Esophagus muscularis mucosa (tissue), 4 donors: ENCODE measurements at regions not wholly inside any gene's neighbourhood (a gene's known extent, or its start where the extent isn't known, plus 50 kb on each side); places are given as distances from the start of the nearest gene placed in this dataset.

ENCODE experiments used
- DNase-seq: peaks from one replicate; pipeline ENCODE4 v3.0.0-alpha.2; 2017; ENCODE audit errors: extremely low spot score
- H3K27ac ChIP-seq, 4 donors: fragments of 200-600 bp; sonication (generic); replicated peaks in 1 of 4; 1 replicate in 3 of 4; 2 replicates in 1 of 4; pipeline ENCODE4 v1.5.1; 2016 to 2019; ENCODE audit warnings: mild to moderate bottlenecking in 1 of 4
- H3K27me3 ChIP-seq, 4 donors: fragments of 200-600 bp; sonication (generic); one replicate each; pipeline versions ENCODE4 v1.5.1 to v1.6.0; 2016 to 2019
- H3K36me3 ChIP-seq, 4 donors: fragments of 200-600 bp; sonication (generic); one replicate each; pipeline ENCODE4 v1.5.1; 2016 to 2019
- H3K4me1 ChIP-seq, 4 donors: fragments of 200-600 bp; sonication (generic); one replicate each; pipeline ENCODE4 v1.5.1; 2016 to 2019
- H3K4me3 ChIP-seq, 4 donors: fragments of 200-600 bp; sonication (generic); 1 replicate in 2 of 4; 2 replicates in 2 of 4; pipeline ENCODE4 v1.5.1; 2016 to 2019; ENCODE audit warnings: mild to moderate bottlenecking in 4 of 4, moderate library complexity in 1 of 4
- H3K9me3 ChIP-seq, 4 donors: fragments of 200-600 bp; sonication (generic); 1 replicate in 3 of 4; 2 replicates in 1 of 4; pipeline ENCODE4 v1.5.1; 2016 to 2019
- EP300 ChIP-seq: sonication (generic); formaldehyde crosslinking; IDR thresholded peaks from one replicate; pipeline ENCODE4 v1.6.1; 2017; ENCODE audit warnings: antibody characterized with exemption
- POLR2A ChIP-seq: fragments of 450-650 bp; IDR thresholded peaks from one replicate; pipeline ENCODE4 v1.6.1; 2017; ENCODE audit warnings: antibody characterized with exemption, moderate library complexity, mild to moderate bottlenecking, low read depth
- POLR2AphosphoS5 ChIP-seq, 2 donors: sonication (generic); formaldehyde crosslinking; IDR thresholded peaks; one replicate each; pipeline ENCODE4 v1.6.1; 2017; ENCODE audit warnings: antibody characterized with exemption in 2 of 2
- WGBS: methylation state at CpG from one replicate; pipeline ENCODE4 v1.1.5; 2018; 5-methylcytosine and 5-hydroxymethylcytosine counted together
- intact Hi-C: fragments of 100-400 bp; cut with DNase I; formaldehyde crosslinking; loops from one replicate; pipeline ENCODE4 v1.15.1; 2023
- TF ChIP-seq, protein P1 (sequence below), 3 experiments: fragments of 200-600 bp in 2 of 3; fragments of 450-650 bp in 1 of 3; sonication (generic) in 2 of 3; IDR thresholded peaks; one replicate each; pipeline ENCODE4 v1.5.1; 2017 to 2019; ENCODE audit warnings: antibody characterized with exemption in 3 of 3, mild to moderate bottlenecking in 2 of 3, moderate library complexity in 1 of 3

DNA sequence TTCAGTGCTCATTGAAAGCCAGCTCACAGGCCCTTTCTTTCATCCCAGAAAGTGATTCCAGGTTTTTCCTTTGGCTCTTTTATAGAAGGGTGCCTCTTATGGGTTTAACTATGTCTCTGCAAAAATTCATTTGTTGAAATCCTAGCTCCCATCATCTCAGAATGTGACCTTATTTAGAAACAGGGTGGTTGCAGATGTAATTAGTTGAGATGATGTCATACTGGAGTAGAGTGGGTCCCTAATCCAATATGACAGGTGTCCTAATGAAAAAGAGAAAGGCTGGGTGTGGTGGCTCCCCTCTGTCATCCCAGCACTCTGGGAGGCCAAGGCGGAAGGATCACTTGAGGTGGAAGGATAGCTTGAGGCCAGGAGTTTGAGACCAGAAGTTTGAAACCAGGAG, 64.2 kb upstream of the FAM20A start:
- intact Hi-C loops: no loop called here
- no peak for DNase-seq
- TF ChIP-seq POLR2A (no peak), POLR2AphosphoS5 (IDR thresholded peaks at IDR 0.05) (no peak), EP300 (no peak)
- TF ChIP-seq, protein P1, sequence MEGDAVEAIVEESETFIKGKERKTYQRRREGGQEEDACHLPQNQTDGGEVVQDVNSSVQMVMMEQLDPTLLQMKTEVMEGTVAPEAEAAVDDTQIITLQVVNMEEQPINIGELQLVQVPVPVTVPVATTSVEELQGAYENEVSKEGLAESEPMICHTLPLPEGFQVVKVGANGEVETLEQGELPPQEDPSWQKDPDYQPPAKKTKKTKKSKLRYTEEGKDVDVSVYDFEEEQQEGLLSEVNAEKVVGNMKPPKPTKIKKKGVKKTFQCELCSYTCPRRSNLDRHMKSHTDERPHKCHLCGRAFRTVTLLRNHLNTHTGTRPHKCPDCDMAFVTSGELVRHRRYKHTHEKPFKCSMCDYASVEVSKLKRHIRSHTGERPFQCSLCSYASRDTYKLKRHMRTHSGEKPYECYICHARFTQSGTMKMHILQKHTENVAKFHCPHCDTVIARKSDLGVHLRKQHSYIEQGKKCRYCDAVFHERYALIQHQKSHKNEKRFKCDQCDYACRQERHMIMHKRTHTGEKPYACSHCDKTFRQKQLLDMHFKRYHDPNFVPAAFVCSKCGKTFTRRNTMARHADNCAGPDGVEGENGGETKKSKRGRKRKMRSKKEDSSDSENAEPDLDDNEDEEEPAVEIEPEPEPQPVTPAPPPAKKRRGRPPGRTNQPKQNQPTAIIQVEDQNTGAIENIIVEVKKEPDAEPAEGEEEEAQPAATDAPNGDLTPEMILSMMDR (IDR thresholded peaks at IDR 0.05): no peak
- Histone ChIP-seq H3K4me1 (no peaks in the 10 kb centered on the region), H3K4me3 (no peak overlapping the region), H3K27me3 (peaks cover 0 to 4% (median 0%) of the 10 kb centered on the region in 4 donors), H3K27ac (no peak overlapping the region), H3K9me3 (no peaks in the 10 kb centered on the region), H3K36me3 (no peaks in the 10 kb centered on the region)
- WGBS: 93% methylated on average over 1 of the region's 1 CpG

DNA sequence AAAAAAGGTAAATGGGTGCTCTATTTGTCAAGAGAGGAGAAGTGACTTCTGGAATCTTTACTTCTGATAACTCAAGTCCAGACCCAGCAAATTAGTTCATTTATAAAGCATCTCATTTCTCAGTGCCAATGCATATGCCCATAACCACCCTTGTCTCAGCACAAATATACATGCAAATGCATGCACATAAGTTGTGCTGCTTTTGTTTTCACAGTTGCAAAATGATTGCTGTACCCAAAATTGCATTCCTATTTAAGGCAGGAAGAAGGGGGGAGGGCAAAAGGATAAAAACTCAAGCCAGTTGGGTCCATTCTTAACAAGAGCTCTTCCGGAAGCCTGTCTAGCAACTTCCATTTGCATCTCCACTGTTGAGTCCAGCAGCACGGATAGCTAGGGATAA, 61.3 kb upstream of the FAM20A start:
- no peak overlapping the region for H3K27ac ChIP-seq
- H3K9me3 ChIP-seq: no peaks in the 10 kb centered on the region
- no peaks in the 10 kb centered on the region for H3K4me1 ChIP-seq
- peak; percentile 53 for DNase-seq
- H3K27me3 ChIP-seq: peaks cover 0 to under 1% (median 0%) of the 10 kb centered on the region in 4 donors
- H3K36me3 ChIP-seq: no peaks in the 10 kb centered on the region
- TF ChIP-seq POLR2A (no peak), POLR2AphosphoS5 (IDR thresholded peaks at IDR 0.05) (no peak), EP300 (no peak)
- TF ChIP-seq, protein P1 (IDR thresholded peaks at IDR 0.05): no peak
- intact Hi-C loops: no loop called here
- WGBS: 78% methylated on average over 2 of the region's 2 CpGs
- no peak overlapping the region for H3K4me3 ChIP-seq

DNA sequence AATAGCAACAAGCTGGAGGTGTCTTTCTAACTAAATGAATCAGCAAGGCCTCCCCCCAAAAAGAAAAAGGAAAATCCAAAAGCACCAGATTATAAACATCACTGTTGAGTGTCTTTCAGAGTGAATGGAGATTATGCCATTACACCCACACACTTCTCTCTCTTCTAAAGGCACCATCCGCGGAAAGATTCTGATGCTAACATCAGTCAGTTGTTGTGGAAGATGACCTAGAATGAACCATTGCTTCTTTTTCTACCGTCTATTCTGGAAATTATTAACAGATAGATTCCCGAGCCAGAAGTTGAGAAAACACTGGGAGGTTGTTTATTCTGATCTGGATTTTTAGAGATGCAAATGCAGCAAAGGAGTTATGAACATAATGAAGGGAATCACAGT, 60.9 kb upstream of the FAM20A start:
- Histone ChIP-seq H3K27me3 (peaks cover 0 to 5% (median 0%) of the 10 kb centered on the region in 4 donors), H3K4me1 (no peaks in the 10 kb centered on the region), H3K36me3 (no peaks in the 10 kb centered on the region), H3K4me3 (no peak overlapping the region), H3K27ac (no peak overlapping the region), H3K9me3 (no peaks in the 10 kb centered on the region)
- TF ChIP-seq, protein P1 (IDR thresholded peaks at IDR 0.05): no peak
- TF ChIP-seq POLR2A: no peak
- TF ChIP-seq POLR2AphosphoS5 (IDR thresholded peaks at IDR 0.05): no peak
- no peak for TF ChIP-seq EP300
- intact Hi-C loops: no loop called here
- 58% methylated on average over 4 of the region's 4 CpGs for WGBS
- DNase-seq: peak; percentile 14

DNA sequence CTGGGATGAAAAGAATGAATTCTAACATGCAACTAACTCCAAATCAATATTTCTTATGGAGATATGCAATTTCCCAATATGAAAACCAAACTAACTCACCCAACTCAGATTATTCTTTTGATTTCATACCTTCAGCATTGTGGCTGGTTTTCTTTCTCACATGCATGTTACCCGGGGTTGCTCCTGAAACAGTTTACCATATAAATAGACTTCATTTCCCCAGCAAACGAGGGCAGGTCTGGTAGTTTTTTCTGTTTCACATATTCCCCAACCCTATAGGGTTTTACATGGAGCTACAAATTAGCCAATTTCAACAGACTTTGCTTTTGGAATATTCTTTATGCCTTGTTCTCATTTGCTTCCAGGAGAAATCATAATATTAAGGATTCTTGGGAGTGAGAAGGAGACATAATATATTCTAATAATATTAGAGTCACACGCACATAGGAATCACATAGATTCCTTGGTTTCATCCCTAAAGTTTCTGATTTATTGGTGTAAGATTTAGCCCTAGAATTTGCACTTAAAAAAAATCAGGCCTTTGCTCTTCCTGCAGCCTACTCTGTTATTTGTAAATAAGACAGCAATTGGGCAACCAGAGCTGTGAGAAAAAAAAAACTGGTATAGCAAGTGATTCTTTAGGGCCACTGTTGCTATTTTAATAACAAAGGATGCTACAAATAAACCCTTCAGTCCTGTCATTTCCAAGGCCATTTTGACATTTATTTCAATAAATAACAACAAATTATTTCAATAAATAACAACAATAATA, 60.3 kb upstream of the FAM20A start:
- TF ChIP-seq POLR2AphosphoS5 (IDR thresholded peaks at IDR 0.05) (no peak), EP300 (no peak), POLR2A (no peak)
- TF ChIP-seq, protein P1 (IDR thresholded peaks at IDR 0.05): no peak
- no peak for DNase-seq
- H3K27ac ChIP-seq: no peak overlapping the region
- H3K9me3 ChIP-seq: no peaks in the 10 kb centered on the region
- WGBS: 80% methylated on average over 3 of the region's 3 CpGs
- H3K27me3 ChIP-seq: peaks cover 0 to 5% (median 0%) of the 10 kb centered on the region in 4 donors
- no peaks in the 10 kb centered on the region for H3K36me3 ChIP-seq
- intact Hi-C loops: no loop called here
- H3K4me3 ChIP-seq: no peak overlapping the region
- no peaks in the 10 kb centered on the region for H3K4me1 ChIP-seq

DNA sequence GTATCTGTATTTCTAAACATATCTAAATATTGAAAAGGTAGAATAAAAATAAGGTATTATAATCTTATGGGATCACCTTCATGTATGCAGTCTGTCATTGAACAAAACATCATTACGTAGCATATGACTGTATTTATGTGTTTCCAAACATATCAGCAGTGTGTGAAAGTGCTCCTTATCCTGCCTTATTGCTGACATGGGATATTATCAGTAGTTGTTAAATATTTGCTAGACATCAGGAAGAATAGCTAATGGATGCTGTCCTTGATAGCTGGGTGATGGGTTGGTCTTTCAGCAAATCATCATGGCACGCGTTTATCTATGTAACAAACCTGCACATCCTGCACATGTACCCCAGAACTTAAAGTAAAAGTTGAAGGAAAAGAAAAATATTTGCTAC, 59.1 kb upstream of the FAM20A start:
- TF ChIP-seq EP300 (no peak), POLR2A (no peak)
- TF ChIP-seq, protein P1 (IDR thresholded peaks at IDR 0.05): no peak
- DNase-seq: peak; percentile 8
- intact Hi-C loops: no loop called here
- Histone ChIP-seq H3K9me3 (no peaks in the 10 kb centered on the region), H3K4me1 (no peaks in the 10 kb centered on the region), H3K36me3 (no peaks in the 10 kb centered on the region), H3K4me3 (no peak overlapping the region), H3K27ac (no peak overlapping the region), H3K27me3 (peaks cover 0 to 5% (median 0%) of the 10 kb centered on the region in 4 donors)
- 83% methylated on average over 3 of the region's 3 CpGs for WGBS
